DOHH2 (cell line): ENCODE measurements at regions not wholly inside any gene's neighbourhood (a gene's known extent, or its start where the extent isn't known, plus 50 kb on each side); places are given as distances from the start of the nearest gene placed in this dataset.

Experiments
- CTCF ChIP-seq: fragments of 200-600 bp; sonication (generic); IDR thresholded peaks from one replicate; pipeline ENCODE4 v1.5.1; 2014; ENCODE audit warnings: antibody characterized with exemption, mild to moderate bottlenecking, low read depth, low read length; ENCODE audit not compliant: poor library complexity, severe bottlenecking
- EZH2phosphoT487 ChIP-seq: fragments of 200-600 bp; sonication (generic); IDR thresholded peaks from 2 replicates; pipeline ENCODE4 v1.6.1; 2017; ENCODE audit warnings: borderline replicate concordance, mild to moderate bottlenecking, antibody characterized with exemption, low read length, moderate library complexity, mixed read lengths

- TF ChIP-seq CTCF (no peak), EZH2phosphoT487 (no peak)
Measured at GRCh38 chr5:124060011-124060410, 548.0 kb downstream of the CSNK1G3 start.
